ENCODE measurements at regions not wholly inside any gene's neighbourhood (a gene's known extent, or its start where the extent isn't known, plus 50 kb on each side); places are given as distances from the start of the nearest gene placed in this dataset.
"Not testable (repeated sequence)": the region's sequence is repeated elsewhere in the genome, so short reads cannot be mapped to it uniquely, and the experiment has no call there.

DNA sequence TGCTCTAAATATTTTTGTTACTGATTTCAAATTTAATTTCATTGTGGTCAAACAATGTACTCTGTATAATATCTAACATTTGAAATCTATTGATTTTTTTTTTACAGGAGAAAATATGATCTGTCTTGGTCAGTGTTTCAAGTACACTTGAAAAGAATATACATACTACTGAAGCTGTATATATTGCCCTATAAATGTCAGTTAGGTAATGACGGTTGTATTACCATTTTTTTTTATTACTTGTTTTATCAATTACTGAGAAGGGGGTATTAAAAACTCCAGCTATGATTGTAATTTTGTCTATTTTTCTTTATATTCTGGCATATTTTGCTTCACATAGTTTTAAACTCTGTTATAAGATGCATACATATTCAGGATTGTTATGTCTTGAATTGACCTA is 59.7 kb upstream of the CACHD1 start:
- DNase-seq, result no peak
- intact Hi-C loops (cut with DNase I), result no loop called here

DNA sequence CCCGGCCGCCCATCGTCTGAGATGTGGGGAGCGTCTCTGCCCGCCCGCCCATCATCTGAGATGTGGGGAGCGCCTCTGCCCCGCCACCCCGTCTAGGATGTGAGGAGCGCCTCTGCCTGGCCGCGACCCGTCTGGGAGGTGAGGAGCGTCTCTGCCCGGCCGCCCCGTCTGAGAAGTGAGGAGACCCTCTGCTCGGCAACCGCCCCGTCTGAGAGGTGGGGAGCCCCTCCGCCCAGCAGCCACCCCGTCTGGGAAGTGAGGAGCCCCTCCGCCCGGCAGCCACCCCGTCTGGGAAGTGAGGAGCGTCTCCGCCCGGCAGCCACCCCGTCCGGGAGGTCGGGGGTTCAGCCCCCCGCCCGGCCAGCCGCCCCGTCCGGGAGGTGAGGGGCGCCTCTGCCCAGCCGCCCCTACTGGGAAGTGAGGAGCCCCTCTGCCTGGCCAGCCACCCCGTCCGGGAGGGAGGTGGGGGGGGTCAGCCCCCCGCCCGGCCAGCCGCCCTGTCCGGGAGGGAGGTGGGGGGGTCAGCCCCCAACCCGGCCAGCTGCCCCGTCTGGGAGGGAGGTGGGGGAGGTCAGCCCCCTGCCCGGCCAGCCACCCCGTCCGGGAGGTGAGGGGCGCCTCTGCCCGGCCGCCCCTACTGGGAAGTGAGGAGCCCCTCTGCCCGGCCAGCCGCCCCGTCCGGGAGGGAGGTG is 54.9 kb upstream of the CACHD1 start:
- intact Hi-C loops (cut with DNase I); DNase-seq; ATAC-seq (ENCODE audit: poor library complexity): not testable (repeated sequence)

More for the DNA sequence above, 59.7 kb upstream of the CACHD1 start:
- ATAC-seq (ENCODE audit: poor library complexity), result no peak

DNA sequence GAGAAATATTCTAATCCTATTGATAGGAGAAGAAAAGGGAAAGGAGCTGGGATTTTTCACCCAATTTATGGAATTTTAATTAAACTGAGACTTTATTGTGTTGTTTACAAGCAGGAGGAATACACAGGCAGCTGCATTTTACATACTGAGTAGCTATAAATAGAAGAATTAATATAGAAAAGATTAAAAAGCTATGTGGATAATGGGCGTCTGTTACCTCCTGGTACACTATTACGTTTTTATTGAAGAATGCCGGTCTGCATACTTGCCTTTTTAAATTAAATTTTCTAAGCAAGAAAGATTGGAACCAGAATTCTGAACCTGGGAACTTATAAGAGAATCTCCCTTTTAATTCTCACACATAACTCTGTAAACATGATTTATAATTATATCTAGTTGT is 52.1 kb upstream of the CACHD1 start:
- intact Hi-C loops (cut with DNase I), result no loop called here
- ATAC-seq (ENCODE audit: poor library complexity), result no peak
- DNase-seq, result no peak
